ENCODE measurements at regions not wholly inside any gene's neighbourhood (a gene's known extent, or its start where the extent isn't known, plus 50 kb on each side); places are given as distances from the start of the nearest gene placed in this dataset.

DNA sequence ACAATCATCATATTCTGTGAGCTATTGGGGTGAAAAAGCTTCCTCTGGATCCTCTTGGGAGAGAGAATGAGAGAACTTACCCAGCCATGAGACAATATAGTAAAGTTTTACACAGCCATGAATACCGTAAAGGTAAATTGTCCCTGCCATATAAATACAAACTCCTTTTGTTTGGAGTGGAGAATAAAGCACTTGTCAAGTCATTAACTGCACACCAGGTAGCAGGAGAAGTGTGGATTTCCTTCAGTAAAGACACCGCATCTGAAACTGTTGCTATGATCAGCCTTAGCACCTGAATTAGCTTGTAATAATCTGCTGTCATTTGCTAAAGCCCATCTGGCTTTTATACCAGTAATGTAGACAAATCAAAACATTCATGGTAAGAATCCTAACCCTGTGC is 336.6 kb upstream of the SLCO3A1 start (continued):
- TF ChIP-seq EZH2phosphoT487 (IDR thresholded peaks at IDR 0.05; ENCODE audit: borderline replicate concordance) (no peak), CEBPB (IDR thresholded peaks at IDR 0.05; ENCODE audit: low read depth) (no peak), RAD21 (IDR thresholded peaks at IDR 0.05; ENCODE audit: low read depth) (no peak), SIN3A (IDR thresholded peaks at IDR 0.05; ENCODE audit: low read depth) (no peak), FOSL1 (IDR thresholded peaks at IDR 0.05; ENCODE audit: low read depth) (no peak), ZNF274 (IDR thresholded peaks at IDR 0.05; ENCODE audit: low read depth, low read length) (no peak), ELF1 (IDR thresholded peaks at IDR 0.05; ENCODE audit: borderline replicate concordance, low read depth) (no peak), ZFX (IDR thresholded peaks at IDR 0.05) (no peak), POLR2AphosphoS5 (IDR thresholded peaks at IDR 0.05; ENCODE audit: low read depth, low read length) (no peak)

DNA sequence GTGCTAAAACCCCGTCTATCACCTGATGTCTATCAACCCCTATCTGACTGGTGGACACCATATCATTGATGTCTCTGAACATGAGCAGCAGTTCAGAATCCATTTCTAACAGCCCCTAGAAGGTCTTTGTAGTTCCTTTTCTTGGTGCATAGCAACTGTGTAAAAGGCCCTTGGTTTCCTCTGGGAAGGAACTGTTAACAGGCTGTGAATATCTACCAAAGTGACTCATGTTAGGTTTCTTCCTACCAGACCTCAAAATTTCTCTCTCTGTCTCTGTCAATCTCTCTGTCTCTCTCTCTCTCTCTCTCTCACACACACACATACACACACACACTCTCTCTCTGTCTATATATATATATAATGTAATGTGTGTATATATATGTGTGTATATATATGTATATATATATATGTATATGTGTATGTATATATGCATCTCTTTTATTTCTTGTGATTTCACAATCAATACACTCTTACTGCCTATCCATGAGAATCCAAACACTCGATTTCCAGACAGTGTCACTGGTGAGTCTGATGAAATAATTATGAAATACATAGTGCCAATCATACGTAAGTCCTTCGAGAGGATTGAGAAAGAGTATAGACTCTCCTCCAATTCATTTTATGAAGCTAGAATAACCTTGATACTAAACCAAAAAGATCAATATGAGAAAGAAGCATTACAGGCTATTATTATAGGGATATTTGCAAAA is 335.9 kb upstream of the SLCO3A1 start:
- Histone ChIP-seq H3K27me3 (ENCODE audit: insufficient read depth, low read length) (peaks cover 18% of the 10 kb centered on the region), H3K4me2 (ENCODE audit: low read length) (no peak overlapping the region), H3K9ac (ENCODE audit: low read length) (no peak overlapping the region), H3K36me3 (ENCODE audit: control insufficient read depth in 1 of 2, insufficient read depth in 2 of 2, low read length in 2 of 2) (no peaks in the 10 kb centered on the region), H3K9me3 (ENCODE audit: control insufficient read depth in 1 of 2, insufficient read depth in 1 of 2, low read depth in 1 of 2, low read length in 2 of 2) (no peaks in the 10 kb centered on the region), H3K27ac (ENCODE audit: low read depth, low read length) (no peak overlapping the region), H2AFZ (ENCODE audit: low read depth, low read length, poor library complexity, severe bottlenecking) (no peak overlapping the region), H3K79me2 (ENCODE audit: insufficient read depth, low read length) (no peaks in the 10 kb centered on the region), H3K4me3 (replicated peaks in 1 of 2; ENCODE audit: low read depth in 1 of 2, low read length in 2 of 2) (no peak overlapping the region), H3K4me1 (ENCODE audit: control insufficient read depth in 1 of 2, insufficient read depth in 2 of 2, low read length in 2 of 2) (no peaks in the 10 kb centered on the region), H4K20me1 (ENCODE audit: insufficient read depth) (no peaks in the 10 kb centered on the region), H3K9me2 (ENCODE audit: insufficient read depth) (no peaks in the 10 kb centered on the region)
- POLR2A ChIA-PET, result no interaction called here
- no peak for DNase-seq (ENCODE audit: low read depth, low spot score)
- CTCF ChIA-PET, result no interaction called here
- RAD21 ChIA-PET (ENCODE audit: low non-redundant PET in 1 of 2, low total read pairs in 2 of 2, uncharacterized antibody in 2 of 2, unreplicated experiment in 2 of 2), result no interaction called here
- intact Hi-C loops (cut with micrococcal nuclease), result no loop called here
- ATAC-seq, result no peak
- TF ChIP-seq POLR2A (IDR thresholded peaks at IDR 0.05; ENCODE audit: borderline replicate concordance, extremely low read depth, insufficient read depth, insufficient read length), result no peak
- no peak for TF ChIP-seq ZFX (IDR thresholded peaks at IDR 0.05)
- TF ChIP-seq EGR1 (IDR thresholded peaks at IDR 0.05; ENCODE audit: low read depth), result no peak
- no peak for TF ChIP-seq ELF1 (IDR thresholded peaks at IDR 0.05; ENCODE audit: borderline replicate concordance, low read depth)
- no TSS peak for BruUV-seq (replicated peaks)

Data from HCT116 (cell line).